ES-I3 (cell line): ENCODE measurements at regions not wholly inside any gene's neighbourhood (a gene's known extent, or its start where the extent isn't known, plus 50 kb on each side); places are given as distances from the start of the nearest gene placed in this dataset.

Source experiments
- H3K36me3 ChIP-seq: 2 replicates; pipeline ENCODE4 v1.6.1; 2013; ENCODE audit warnings: mild to moderate bottlenecking, low read length, control low read depth, moderate library complexity; ENCODE audit not compliant: insufficient read depth
- H3K4me1 ChIP-seq: 2 replicates; pipeline ENCODE4 v1.6.1; 2013; ENCODE audit warnings: mild to moderate bottlenecking, control low read depth, low read length; ENCODE audit not compliant: insufficient read depth
- H3K9ac ChIP-seq: 2 replicates; pipeline ENCODE4 v1.6.1; 2013; ENCODE audit warnings: low read depth, mild to moderate bottlenecking, low read length, moderate library complexity
- H3K9me3 ChIP-seq: 2 replicates; pipeline ENCODE4 v1.6.1; 2013; ENCODE audit warnings: mild to moderate bottlenecking, low read length, moderate library complexity; ENCODE audit not compliant: control insufficient read depth, insufficient read depth

DNA sequence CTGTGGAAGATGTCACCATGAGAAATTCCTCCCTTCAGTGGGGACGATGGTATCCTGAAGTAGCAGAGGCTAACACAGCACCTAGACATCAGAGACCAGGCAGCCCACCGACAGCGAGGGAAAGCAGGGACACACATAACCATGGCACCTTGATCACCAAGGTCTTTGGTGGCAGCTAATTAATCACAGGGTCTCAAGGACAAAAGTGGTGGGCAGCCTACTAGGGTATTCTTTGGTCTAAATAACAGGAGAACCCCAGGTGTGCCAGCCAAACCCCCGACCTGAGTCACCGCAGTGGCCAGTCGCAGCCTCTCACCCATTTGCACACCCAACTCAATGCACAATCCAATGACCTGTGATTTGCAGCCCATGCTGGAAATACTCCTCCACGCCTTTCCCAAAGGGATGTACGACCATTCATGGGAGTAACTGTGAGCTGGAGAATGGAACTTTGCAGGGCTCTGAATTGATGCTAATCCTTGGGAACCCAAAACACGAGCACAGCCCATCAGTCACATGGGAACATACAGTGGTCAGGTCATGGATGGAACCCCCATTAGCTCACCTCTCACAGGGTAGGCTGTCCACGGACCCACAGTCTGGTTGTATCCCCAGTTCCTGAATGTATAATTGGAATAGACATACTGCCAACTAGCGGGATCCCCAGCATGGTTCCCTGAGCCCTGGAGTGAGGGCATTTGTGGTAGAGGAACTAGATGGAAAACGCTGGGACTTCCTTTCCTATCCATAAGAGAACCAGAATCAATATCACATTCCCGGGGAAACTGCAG, 58.7 kb upstream of the C14orf180 start:
- Histone ChIP-seq H3K9me3 (peaks cover 8% of the 10 kb centered on the region), H3K9ac (no peak overlapping the region), H3K36me3 (no peaks in the 10 kb centered on the region), H3K4me1 (no peaks in the 10 kb centered on the region)

DNA sequence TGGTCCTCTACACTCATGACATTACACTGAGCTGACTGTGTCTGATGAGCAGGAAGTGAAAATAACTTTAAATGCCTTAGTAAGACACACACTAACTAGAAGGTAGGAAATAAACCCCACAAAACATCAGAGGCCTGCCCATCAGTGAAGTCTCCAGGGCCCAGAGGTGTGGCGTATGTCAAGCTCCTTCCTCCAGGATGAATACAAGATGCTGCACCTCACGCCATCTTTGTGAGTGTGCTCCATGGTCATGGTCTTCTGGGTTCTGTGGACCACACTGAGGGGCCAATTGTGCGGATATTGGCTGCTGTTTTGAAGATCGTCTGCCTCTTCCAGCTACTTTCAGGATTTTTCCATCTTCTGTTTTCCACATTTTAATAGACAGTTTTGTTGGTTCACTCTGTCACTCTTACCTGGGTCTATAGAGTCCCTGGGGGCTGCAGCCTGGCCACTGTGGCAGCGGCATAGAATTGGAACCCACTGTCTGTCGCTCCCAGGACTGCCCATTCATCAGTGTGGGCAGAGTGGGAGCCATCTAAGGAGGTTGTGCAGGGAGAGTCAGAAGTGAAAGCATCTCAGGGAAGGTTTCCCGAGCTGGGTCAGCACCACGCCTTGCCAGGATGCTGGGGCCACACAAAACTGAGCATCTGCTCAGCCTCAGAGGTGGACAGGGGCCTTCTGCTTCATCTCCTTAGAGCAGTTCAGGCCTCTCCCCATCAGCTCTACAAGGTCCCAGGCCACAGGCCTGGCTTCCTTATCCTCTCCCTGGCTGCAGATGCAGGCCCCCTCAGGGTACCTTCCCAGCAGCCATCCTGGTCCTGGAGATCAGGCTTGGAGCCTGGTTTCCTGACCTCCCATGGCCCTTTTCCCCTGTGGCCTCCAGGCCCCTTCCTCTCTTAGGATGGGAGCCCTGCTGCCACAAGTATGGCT, 57.5 kb upstream of the C14orf180 start:
- H3K9ac ChIP-seq: no peak overlapping the region
- peaks cover 8% of the 10 kb centered on the region for H3K9me3 ChIP-seq
- no peaks in the 10 kb centered on the region for H3K36me3 ChIP-seq
- no peaks in the 10 kb centered on the region for H3K4me1 ChIP-seq

DNA sequence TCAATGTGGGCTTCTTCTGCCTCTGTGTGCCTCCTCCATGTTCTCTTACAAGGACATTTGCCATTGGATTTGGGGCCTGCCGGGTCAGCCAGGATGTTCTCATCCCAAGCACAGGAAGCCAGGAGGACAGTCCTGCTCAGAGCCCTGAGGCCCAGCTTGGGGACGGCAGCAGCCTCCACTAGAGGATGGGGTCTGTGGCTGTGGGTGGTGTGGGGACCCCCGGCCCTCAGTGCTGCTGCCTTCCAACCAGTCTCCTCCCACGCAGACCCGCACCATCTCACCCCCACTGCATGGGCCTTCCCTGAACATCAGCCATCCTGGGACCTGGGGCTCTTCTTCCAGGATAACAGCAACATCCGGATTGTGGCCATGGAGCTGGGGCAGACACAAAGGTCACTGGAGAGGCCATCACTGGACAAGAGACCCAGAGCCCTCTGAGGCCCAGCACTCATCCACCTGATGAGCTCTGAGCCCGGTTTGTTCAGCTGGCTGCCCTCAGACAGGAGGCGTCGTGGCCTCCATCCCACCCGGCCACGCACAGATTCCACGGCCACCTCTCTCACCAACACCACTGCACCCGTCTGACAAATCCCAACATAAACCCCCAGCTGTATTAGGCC, 56.5 kb upstream of the C14orf180 start:
- peaks cover 6% of the 10 kb centered on the region for H3K9me3 ChIP-seq
- no peak overlapping the region for H3K9ac ChIP-seq
- H3K36me3 ChIP-seq: no peaks in the 10 kb centered on the region; the same call in 1 of the 2 replicates
- no peaks in the 10 kb centered on the region for H3K4me1 ChIP-seq

DNA sequence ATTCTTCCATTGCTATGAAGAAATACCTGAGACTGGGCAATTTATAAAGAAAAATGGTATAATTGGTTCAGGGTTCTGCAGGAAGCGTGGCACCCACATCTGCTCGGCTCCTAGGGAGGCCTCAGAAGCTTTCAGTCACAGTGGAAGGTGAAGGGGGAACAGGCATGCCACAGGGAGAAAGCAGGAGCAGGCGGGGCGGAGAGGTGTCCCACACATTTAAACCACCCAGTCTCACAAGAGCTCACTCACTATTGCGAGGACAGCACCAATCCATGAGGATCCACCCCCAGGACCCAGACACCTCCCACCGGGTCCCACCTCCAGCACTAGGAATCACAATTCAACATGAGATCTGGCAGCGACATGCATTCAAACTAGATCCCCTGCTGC, 56.0 kb upstream of the C14orf180 start:
- H3K9ac ChIP-seq: no peak overlapping the region
- H3K9me3 ChIP-seq: peaks cover 9% of the 10 kb centered on the region
- H3K4me1 ChIP-seq: no peaks in the 10 kb centered on the region
- H3K36me3 ChIP-seq: no peaks in the 10 kb centered on the region; the same call in 1 of the 2 replicates

DNA sequence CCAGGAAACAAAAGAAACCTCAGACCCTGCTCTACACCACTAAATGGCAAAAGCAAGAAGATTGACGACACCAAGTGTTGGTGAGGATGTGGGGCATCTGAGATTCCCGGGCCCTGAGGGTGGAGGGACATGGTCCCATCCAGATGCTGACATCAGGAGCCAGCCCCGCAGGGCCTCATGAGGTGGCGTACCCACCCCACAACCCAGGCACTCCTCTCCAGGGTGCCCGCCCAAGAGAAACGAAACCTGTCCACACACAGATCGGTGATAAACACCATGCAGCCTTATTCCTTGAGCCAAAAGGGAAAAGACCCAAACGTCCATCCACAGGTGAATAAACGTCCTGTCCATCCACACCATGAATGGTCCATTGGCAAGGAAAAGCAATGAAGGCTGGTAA, 54.8 kb upstream of the C14orf180 start:
- Histone ChIP-seq H3K4me1 (no peaks in the 10 kb centered on the region), H3K9me3 (peaks cover 9% of the 10 kb centered on the region), H3K9ac (no peak overlapping the region), H3K36me3 (no peaks in the 10 kb centered on the region; the same call in 1 of the 2 replicates)

DNA sequence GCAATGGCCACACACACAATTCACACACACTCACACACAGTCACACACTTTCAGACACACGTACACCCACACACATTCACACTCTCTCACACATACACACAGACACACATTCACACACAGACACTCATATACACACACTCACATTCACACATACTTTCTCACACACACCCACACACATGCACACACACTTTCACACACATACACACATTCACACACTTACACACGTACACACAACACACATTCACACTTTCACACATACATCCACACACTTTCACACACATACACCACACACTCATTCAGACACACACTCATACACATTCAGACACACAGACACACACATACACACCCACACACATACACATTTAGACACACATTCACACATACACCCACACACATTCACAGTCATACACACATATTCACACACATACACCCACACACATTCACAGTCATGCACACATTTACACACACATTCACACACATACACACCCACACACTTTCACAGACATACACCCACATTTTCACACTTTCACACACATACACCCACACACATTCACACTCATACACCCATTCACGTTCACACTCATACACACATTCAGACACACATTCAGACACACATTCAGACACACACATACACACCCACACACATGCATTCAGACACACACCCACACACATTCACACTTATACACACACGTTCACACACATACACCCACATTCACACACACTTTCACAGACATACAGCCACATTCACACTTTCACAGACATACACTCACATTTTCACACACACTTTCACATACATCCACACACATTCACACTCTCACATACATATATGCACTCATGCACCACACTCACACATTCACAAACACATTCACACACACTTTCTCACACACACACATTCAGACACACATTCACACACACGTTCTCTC, 52.6 kb upstream of the C14orf180 start:
- no peaks in the 10 kb centered on the region; the same call in 1 of the 2 replicates for H3K36me3 ChIP-seq
- H3K9ac ChIP-seq: no peak overlapping the region
- peaks cover 9% of the 10 kb centered on the region for H3K9me3 ChIP-seq

DNA sequence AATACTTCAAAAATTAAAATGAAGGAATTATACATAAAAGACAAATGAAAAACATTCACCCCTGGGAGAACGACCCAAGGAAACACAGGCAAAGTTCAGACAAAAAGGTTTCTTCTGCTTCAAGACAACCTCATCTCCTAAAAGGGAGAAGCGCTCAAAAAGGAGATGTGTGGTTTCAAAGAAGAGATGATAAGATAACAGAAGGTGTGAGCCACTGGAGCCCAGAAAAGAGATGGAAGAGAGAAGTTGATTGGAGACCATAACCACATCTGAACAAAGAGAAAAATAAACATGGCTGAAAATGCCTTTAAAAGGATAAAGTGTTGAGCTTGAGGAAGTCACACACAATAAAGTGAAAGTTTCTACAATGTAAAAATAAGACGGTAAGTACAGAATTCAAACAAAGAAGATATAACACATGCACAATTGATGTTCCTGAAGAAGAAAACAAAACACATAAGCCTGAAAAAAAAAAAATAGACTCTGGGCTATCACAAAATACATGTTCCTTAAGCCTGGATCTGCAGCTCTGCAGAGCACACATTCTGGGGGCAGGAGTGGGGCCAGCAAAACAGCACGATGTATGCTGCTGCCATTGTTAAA, 51.6 kb upstream of the C14orf180 start:
- peaks cover 9% of the 10 kb centered on the region for H3K9me3 ChIP-seq
- no peaks in the 10 kb centered on the region for H3K4me1 ChIP-seq
- H3K9ac ChIP-seq: no peak overlapping the region

More for the DNA sequence above, 52.6 kb upstream of the C14orf180 start:
- no peaks in the 10 kb centered on the region for H3K4me1 ChIP-seq

DNA sequence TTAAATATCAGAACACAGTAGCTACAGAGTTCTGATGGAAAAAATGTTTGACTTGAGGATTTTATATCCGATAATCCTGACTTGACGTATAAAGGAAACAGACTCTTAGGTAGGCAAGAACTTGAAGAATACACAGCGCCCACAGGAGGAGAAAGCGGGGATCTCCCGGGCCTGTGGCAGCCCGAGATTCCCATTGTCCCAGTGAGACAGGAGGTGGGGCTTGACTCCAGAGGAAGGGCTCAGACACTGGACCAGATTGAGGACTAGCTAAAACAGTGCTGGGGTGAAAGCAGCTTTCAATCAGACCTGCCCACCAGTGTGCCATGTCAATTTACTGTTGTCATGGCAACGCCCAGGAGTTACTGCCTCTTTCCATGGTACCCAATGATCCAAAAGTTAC, 51.1 kb upstream of the C14orf180 start:
- no peak overlapping the region for H3K9ac ChIP-seq
- peaks cover 9% of the 10 kb centered on the region for H3K9me3 ChIP-seq
- H3K36me3 ChIP-seq: no peaks in the 10 kb centered on the region; the same call in 1 of the 2 replicates
- no peaks in the 10 kb centered on the region for H3K4me1 ChIP-seq

More for the DNA sequence above, 51.6 kb upstream of the C14orf180 start:
- H3K36me3 ChIP-seq: no peaks in the 10 kb centered on the region; the same call in 1 of the 2 replicates
